ENCODE measurements at regions not wholly inside any gene's neighbourhood (a gene's known extent, or its start where the extent isn't known, plus 50 kb on each side); places are given as distances from the start of the nearest gene placed in this dataset.

GRCh38 chr12:4157122-4157521, 116.4 kb upstream of the CCND2 start:
- Histone ChIP-seq H3K4me1 (ENCODE audit: control insufficient read depth in 1 of 2, insufficient read depth in 2 of 2, low read length in 2 of 2) (no peaks in the 10 kb centered on the region), H3K27ac (ENCODE audit: low read depth, low read length) (no peak overlapping the region), H3K27me3 (ENCODE audit: insufficient read depth, low read length) (peaks cover 21% of the 10 kb centered on the region; the same call in 1 of the 2 replicates), H3K9ac (ENCODE audit: low read length) (no peak overlapping the region), H3K9me3 (ENCODE audit: control insufficient read depth in 1 of 2, insufficient read depth in 1 of 2, low read depth in 1 of 2, low read length in 2 of 2) (no peaks in the 10 kb centered on the region), H3K36me3 (ENCODE audit: control insufficient read depth in 1 of 2, insufficient read depth in 2 of 2, low read length in 2 of 2) (no peaks in the 10 kb centered on the region), H3K4me2 (ENCODE audit: low read length) (no peak overlapping the region), H3K79me2 (ENCODE audit: insufficient read depth, low read length) (no peaks in the 10 kb centered on the region), H3K4me3 (replicated peaks in 1 of 2; ENCODE audit: low read depth in 1 of 2, low read length in 2 of 2) (no peak overlapping the region), H2AFZ (ENCODE audit: low read depth, low read length, poor library complexity, severe bottlenecking) (no peak overlapping the region), H3K9me2 (ENCODE audit: insufficient read depth) (no peaks in the 10 kb centered on the region), H4K20me1 (ENCODE audit: insufficient read depth) (no peaks in the 10 kb centered on the region)
- DNase-seq (ENCODE audit: low read depth, low spot score) (no peak), ATAC-seq (no peak)
- intact Hi-C loops (cut with micrococcal nuclease) = no loop called here
- ChIA-PET RAD21 (ENCODE audit: low non-redundant PET in 1 of 2, low total read pairs in 2 of 2, uncharacterized antibody in 2 of 2, unreplicated experiment in 2 of 2) (no interaction called here), POLR2A (no interaction called here), CTCF (no interaction called here)
- no TSS peak for BruUV-seq (replicated peaks)
- TF ChIP-seq EGR1 (IDR thresholded peaks at IDR 0.05; ENCODE audit: low read depth) (no peak), JUND (IDR thresholded peaks at IDR 0.05) (no peak), CEBPB (IDR thresholded peaks at IDR 0.05; ENCODE audit: low read depth) (no peak), POLR2A (IDR thresholded peaks at IDR 0.05; ENCODE audit: borderline replicate concordance, extremely low read depth, insufficient read depth, insufficient read length) (no peak), EZH2phosphoT487 (IDR thresholded peaks at IDR 0.05; ENCODE audit: borderline replicate concordance) (no peak), MAX (IDR thresholded peaks at IDR 0.05) (no peak), ATF3 (IDR thresholded peaks at IDR 0.05) (no peak), ELF1 (IDR thresholded peaks at IDR 0.05; ENCODE audit: borderline replicate concordance, low read depth) (no peak), YY1 (IDR thresholded peaks at IDR 0.05; ENCODE audit: extremely low read depth, insufficient replicate concordance, low read depth, low read length) (no peak), TCF7L2 (IDR thresholded peaks at IDR 0.05; ENCODE audit: borderline replicate concordance, extremely low read depth, insufficient read depth, insufficient read length) (no peak), FOSL1 (IDR thresholded peaks at IDR 0.05; ENCODE audit: low read depth) (no peak)

- H3K79me2 ChIP-seq (ENCODE audit: insufficient read depth, low read length) = no peaks in the 10 kb centered on the region
- H3K9ac ChIP-seq (ENCODE audit: low read length) = no peak overlapping the region
- intact Hi-C loops (cut with micrococcal nuclease) = no loop called here
- no peak overlapping the region for H3K4me3 ChIP-seq (replicated peaks in 1 of 2; ENCODE audit: low read depth in 1 of 2, low read length in 2 of 2)
- no peak overlapping the region for H3K27ac ChIP-seq (ENCODE audit: low read depth, low read length)
- no peak for ATAC-seq
- BruUV-seq (replicated peaks) = no TSS peak
- CTCF ChIA-PET = no interaction called here
- peaks cover 17% of the 10 kb centered on the region; the same call in 1 of the 2 replicates for H3K27me3 ChIP-seq (ENCODE audit: insufficient read depth, low read length)
- no peak for DNase-seq (ENCODE audit: low read depth, low spot score)
- H3K9me2 ChIP-seq (ENCODE audit: insufficient read depth) = no peaks in the 10 kb centered on the region
- H3K9me3 ChIP-seq (ENCODE audit: control insufficient read depth in 1 of 2, insufficient read depth in 1 of 2, low read depth in 1 of 2, low read length in 2 of 2) = no peaks in the 10 kb centered on the region
- no peak overlapping the region for H3K4me2 ChIP-seq (ENCODE audit: low read length)
- TF ChIP-seq CEBPB (IDR thresholded peaks at IDR 0.05; ENCODE audit: low read depth) (no peak), TCF7L2 (IDR thresholded peaks at IDR 0.05; ENCODE audit: borderline replicate concordance, extremely low read depth, insufficient read depth, insufficient read length) (no peak), JUND (IDR thresholded peaks at IDR 0.05) (no peak), SRF (IDR thresholded peaks at IDR 0.05; ENCODE audit: low read depth) (no peak), ELF1 (IDR thresholded peaks at IDR 0.05; ENCODE audit: borderline replicate concordance, low read depth) (no peak), CBX3 (IDR thresholded peaks at IDR 0.05; ENCODE audit: low read depth) (no peak), POLR2A (IDR thresholded peaks at IDR 0.05; ENCODE audit: borderline replicate concordance, extremely low read depth, insufficient read depth, insufficient read length) (no peak), ZNF274 (IDR thresholded peaks at IDR 0.05; ENCODE audit: low read depth, low read length) (no peak), POLR2AphosphoS5 (IDR thresholded peaks at IDR 0.05; ENCODE audit: low read depth, low read length) (no peak), FOSL1 (IDR thresholded peaks at IDR 0.05; ENCODE audit: low read depth) (no peak), EGR1 (IDR thresholded peaks at IDR 0.05; ENCODE audit: low read depth) (no peak), SIN3A (IDR thresholded peaks at IDR 0.05; ENCODE audit: low read depth) (no peak), SP1 (IDR thresholded peaks at IDR 0.05; ENCODE audit: low read depth) (no peak), ZBTB33 (IDR thresholded peaks at IDR 0.05; ENCODE audit: extremely low read depth, insufficient replicate concordance, low read length) (no peak), EZH2phosphoT487 (IDR thresholded peaks at IDR 0.05; ENCODE audit: borderline replicate concordance) (no peak), ATF3 (IDR thresholded peaks at IDR 0.05) (no peak), YY1 (IDR thresholded peaks at IDR 0.05; ENCODE audit: extremely low read depth, insufficient replicate concordance, low read depth, low read length) (no peak)
- no peak overlapping the region for H2AFZ ChIP-seq (ENCODE audit: low read depth, low read length, poor library complexity, severe bottlenecking)
- no peaks in the 10 kb centered on the region for H3K4me1 ChIP-seq (ENCODE audit: control insufficient read depth in 1 of 2, insufficient read depth in 2 of 2, low read length in 2 of 2)
- no peaks in the 10 kb centered on the region for H4K20me1 ChIP-seq (ENCODE audit: insufficient read depth)
- RAD21 ChIA-PET (ENCODE audit: low non-redundant PET in 1 of 2, low total read pairs in 2 of 2, uncharacterized antibody in 2 of 2, unreplicated experiment in 2 of 2) = no interaction called here
- POLR2A ChIA-PET = no interaction called here
- H3K36me3 ChIP-seq (ENCODE audit: control insufficient read depth in 1 of 2, insufficient read depth in 2 of 2, low read length in 2 of 2) = no peaks in the 10 kb centered on the region
These were observed 117.2 kb upstream of the CCND2 start for GRCh38 chr12:4156317-4156716.

Data from HCT116 (cell line).